ENCODE measurements at regions not wholly inside any gene's neighbourhood (a gene's known extent, or its start where the extent isn't known, plus 50 kb on each side); places are given as distances from the start of the nearest gene placed in this dataset.

- ChIA-PET POLR2A (no interaction called here), RAD21 (ENCODE audit: low non-redundant PET in 1 of 2, low total read pairs in 2 of 2, uncharacterized antibody in 2 of 2, unreplicated experiment in 2 of 2) (no interaction called here), CTCF (no interaction called here)
- intact Hi-C loops (cut with micrococcal nuclease), result no loop called here
- no peak overlapping the region for H3K27ac ChIP-seq (ENCODE audit: low read depth, low read length)
- H3K9me2 ChIP-seq (ENCODE audit: insufficient read depth), result no peaks in the 10 kb centered on the region
- no peaks in the 10 kb centered on the region for H4K20me1 ChIP-seq (ENCODE audit: insufficient read depth)
- H3K4me1 ChIP-seq (ENCODE audit: control insufficient read depth in 1 of 2, insufficient read depth in 2 of 2, low read length in 2 of 2), result peaks cover 0 to 11% of the 10 kb centered on the region in 2 experiments; a peak in 1 of 4 replicates
- no peak overlapping the region for H2AFZ ChIP-seq (ENCODE audit: low read depth, low read length, poor library complexity, severe bottlenecking)
- H3K9ac ChIP-seq (ENCODE audit: low read length), result no peak overlapping the region
- DNase-seq (ENCODE audit: low read depth, low spot score), result no peak
- ATAC-seq, result no peak
- no peak overlapping the region for H3K4me2 ChIP-seq (ENCODE audit: low read length)
- no peaks in the 10 kb centered on the region for H3K79me2 ChIP-seq (ENCODE audit: insufficient read depth, low read length)
- no peaks in the 10 kb centered on the region for H3K36me3 ChIP-seq (ENCODE audit: control insufficient read depth in 1 of 2, insufficient read depth in 2 of 2, low read length in 2 of 2)
- peaks cover 9% of the 10 kb centered on the region for H3K27me3 ChIP-seq (ENCODE audit: insufficient read depth, low read length)
- no TSS peak for BruUV-seq (replicated peaks)
- TF ChIP-seq ZFX (IDR thresholded peaks at IDR 0.05), result no peak
- TF ChIP-seq REST (IDR thresholded peaks at IDR 0.05; ENCODE audit: low read depth), result no peak
- TF ChIP-seq ZBTB33 (IDR thresholded peaks at IDR 0.05; ENCODE audit: extremely low read depth, insufficient replicate concordance, low read length), result no peak
- no peak for TF ChIP-seq SP1 (IDR thresholded peaks at IDR 0.05; ENCODE audit: low read depth)
- no peak for TF ChIP-seq EZH2 (IDR thresholded peaks at IDR 0.05)
- H3K9me3 ChIP-seq (ENCODE audit: control insufficient read depth in 1 of 2, insufficient read depth in 1 of 2, low read depth in 1 of 2, low read length in 2 of 2), result no peaks in the 10 kb centered on the region
- H3K4me3 ChIP-seq (replicated peaks in 1 of 2; ENCODE audit: low read depth in 1 of 2, low read length in 2 of 2), result no peak overlapping the region
Observed at GRCh38 chr7:142328551-142328950, 70.7 kb upstream of the PRSS58 start.

All from HCT116 (cell line).